Natural killer cell (primary cell): ENCODE measurements at regions not wholly inside any gene's neighbourhood (a gene's known extent, or its start where the extent isn't known, plus 50 kb on each side); places are given as distances from the start of the nearest gene placed in this dataset.

Experiments
- ATAC-seq, 3 donors: fragments of 150-1000 bp in 2 of 3; fragments of 200-7000 bp in 1 of 3; cut with Tn5 transposase; 1 replicate in 1 of 3; 2 replicates in 2 of 3; pipeline ENCODE4 v1.10.0; 2021; ENCODE audit warnings: mild to moderate bottlenecking in 2 of 3, moderate library complexity in 2 of 3
- DNase-seq, 2 donors: peaks; one replicate each; pipeline versions ENCODE4 v3.0.0 to v3.0.0-alpha.2; 2013 to 2021; ENCODE audit warnings: mixed read lengths in 1 of 2
- H3K27ac ChIP-seq: one replicate; pipeline ENCODE4 v1.5.1; 2013; ENCODE audit warnings: mild to moderate bottlenecking, low read length
- H3K27me3 ChIP-seq: one replicate; pipeline ENCODE4 v1.6.1; 2013; ENCODE audit warnings: low read length; ENCODE audit not compliant: control insufficient read depth, insufficient read depth
- H3K36me3 ChIP-seq: one replicate; pipeline ENCODE4 v1.6.1; 2013; ENCODE audit warnings: low read length; ENCODE audit not compliant: control insufficient read depth, insufficient read depth
- H3K4me1 ChIP-seq: one replicate; pipeline ENCODE4 v1.6.1; 2013; ENCODE audit warnings: low read length; ENCODE audit not compliant: control insufficient read depth, insufficient read depth
- H3K4me3 ChIP-seq: one replicate; pipeline ENCODE4 v1.5.1; 2013; ENCODE audit warnings: low read length
- H3K9me3 ChIP-seq: one replicate; pipeline ENCODE4 v1.6.1; 2013; ENCODE audit warnings: low read length; ENCODE audit not compliant: control insufficient read depth, insufficient read depth
- H3K27ac Mint-ChIP-seq, 2 donors: one replicate each; pipeline ENCODE4 v1.8.0; 2022; ENCODE audit warnings: mild to moderate bottlenecking in 2 of 2, mixed read lengths in 2 of 2, moderate library complexity in 1 of 2
- H3K27me3 Mint-ChIP-seq, 2 donors: one replicate each; pipeline ENCODE4 v1.8.0; 2022; ENCODE audit warnings: low read depth in 2 of 2, mixed read lengths in 2 of 2
- H3K36me3 Mint-ChIP-seq: one replicate; pipeline ENCODE4 v1.8.0; 2022; ENCODE audit warnings: mixed read lengths
- H3K4me1 Mint-ChIP-seq, 2 donors: one replicate each; pipeline ENCODE4 v1.8.0; 2022; ENCODE audit warnings: mixed read lengths in 2 of 2
- H3K4me3 Mint-ChIP-seq: one replicate; pipeline ENCODE4 v1.8.0; 2022; ENCODE audit warnings: mild to moderate bottlenecking, moderate library complexity, mixed read lengths
- H3K9me3 Mint-ChIP-seq, 2 donors: one replicate each; pipeline ENCODE4 v1.8.0; 2022; ENCODE audit warnings: mixed read lengths in 2 of 2
- CTCF ChIP-seq: fragments of 200-600 bp; IDR thresholded peaks from one replicate; pipeline ENCODE4 v1.8.0; 2022; ENCODE audit warnings: antibody characterized with exemption
- WGBS: methylation state at CpG from one replicate; pipeline ENCODE4 v1.1.7; 2013; ENCODE audit warnings: missing lambda C conversion rate; ENCODE audit not compliant: insufficient coverage; 5-methylcytosine and 5-hydroxymethylcytosine counted together
- intact Hi-C: fragments of 100-400 bp; cut with micrococcal nuclease; formaldehyde crosslinking; loops from one replicate; pipeline ENCODE4 v1.14.2; 2022

DNA sequence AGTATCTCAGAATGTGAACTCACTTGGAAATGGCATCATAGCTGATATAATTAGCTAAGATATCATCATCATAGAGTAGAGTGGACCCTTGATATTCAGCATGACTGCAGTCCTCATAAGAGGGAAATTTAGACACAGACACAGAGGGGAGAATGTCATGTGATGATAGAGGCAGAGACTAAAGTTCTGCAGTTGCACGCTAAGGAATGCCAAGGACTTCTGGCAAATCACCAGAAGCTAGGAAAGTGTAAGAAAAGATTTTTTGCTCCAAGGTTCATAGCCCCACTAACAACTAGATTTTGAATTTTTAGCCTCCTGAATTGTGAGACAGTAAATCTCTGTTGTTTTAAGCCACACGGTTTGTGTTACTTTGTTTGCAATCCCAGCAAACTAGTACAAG, 612.6 kb upstream of the ST8SIA4 start:
- 96% methylated on average over 2 of the region's 2 CpGs for WGBS
- intact Hi-C loops = no loop called here
- H3K27ac Mint-ChIP-seq = no peak overlapping the region
- TF ChIP-seq CTCF = no peak
- H3K4me1 Mint-ChIP-seq = no peaks in the 10 kb centered on the region
- H3K4me1 ChIP-seq = no peaks in the 10 kb centered on the region
- DNase-seq = no peak
- peaks cover 8% of the 10 kb centered on the region in 2 donors for H3K9me3 Mint-ChIP-seq
- no peaks in the 10 kb centered on the region for H3K27me3 Mint-ChIP-seq
- peaks cover 3% of the 10 kb centered on the region for H3K9me3 ChIP-seq
- no peak for ATAC-seq
- no peaks in the 10 kb centered on the region for H3K36me3 ChIP-seq
- no peak overlapping the region for H3K27ac ChIP-seq
- H3K4me3 ChIP-seq = no peak overlapping the region
- no peaks in the 10 kb centered on the region for H3K36me3 Mint-ChIP-seq
- H3K4me3 Mint-ChIP-seq = no peak overlapping the region
- H3K27me3 ChIP-seq = no peaks in the 10 kb centered on the region

DNA sequence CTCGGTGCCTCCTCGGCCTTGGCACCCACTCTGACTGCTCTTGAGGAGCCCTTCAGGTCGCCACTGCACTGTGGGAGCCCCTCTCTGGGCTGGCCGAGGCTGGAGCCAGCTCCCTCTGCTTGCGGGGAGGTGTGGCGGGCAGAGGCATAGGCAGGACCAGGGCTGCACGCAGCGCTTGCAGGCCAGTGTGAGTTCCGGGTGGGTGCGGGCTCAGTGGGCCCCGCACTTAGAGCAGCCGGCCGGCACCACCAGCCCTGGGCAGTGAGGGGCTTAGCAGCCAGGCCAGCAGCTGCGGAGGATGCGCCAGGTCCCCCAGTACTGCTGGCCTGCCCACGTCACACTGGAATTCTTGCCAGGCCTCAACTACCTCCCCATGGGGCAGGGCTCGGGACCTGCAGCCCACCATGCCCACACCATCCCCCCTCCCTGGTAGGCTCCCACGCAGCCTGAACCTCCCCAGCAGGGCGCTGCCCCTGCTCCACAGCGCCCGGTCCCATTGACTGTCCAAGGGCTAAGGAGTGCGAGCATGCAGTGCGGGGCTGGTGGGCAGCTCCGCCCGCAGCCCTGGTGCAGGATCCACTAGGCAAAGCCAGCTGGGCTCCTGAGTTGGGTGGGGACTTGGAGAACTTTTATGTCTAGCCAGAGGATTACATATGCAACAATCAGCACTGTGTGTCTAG, 602.9 kb upstream of the ST8SIA4 start:
- 91% methylated on average over 25 of the region's 25 CpGs for WGBS

GRCh38 chr5:101482931-101483330, 579.8 kb upstream of the ST8SIA4 start:
- TF ChIP-seq CTCF = no peak
- ATAC-seq = no peak
- WGBS = 58% methylated on average over 3 of the region's 3 CpGs

More for the DNA sequence above, 602.9 kb upstream of the ST8SIA4 start:
- Histone ChIP-seq H3K9me3 (peaks cover 11% of the 10 kb centered on the region), H3K27me3 (no peaks in the 10 kb centered on the region), H3K4me1 (no peaks in the 10 kb centered on the region), H3K36me3 (no peaks in the 10 kb centered on the region), H3K4me3 (no peak overlapping the region), H3K27ac (no peak overlapping the region)
- no peak for TF ChIP-seq CTCF
- peak in 1 of 3 donors; percentile 24 for ATAC-seq
- no peaks in the 10 kb centered on the region for H3K27me3 Mint-ChIP-seq
- H3K27ac Mint-ChIP-seq = no peak overlapping the region
- H3K9me3 Mint-ChIP-seq = peaks cover 8 to 13% of the 10 kb centered on the region in 2 donors
- no peaks in the 10 kb centered on the region for H3K36me3 Mint-ChIP-seq
- intact Hi-C loops = no loop called here
- no peak for DNase-seq
- H3K4me3 Mint-ChIP-seq = no peak overlapping the region
- no peaks in the 10 kb centered on the region for H3K4me1 Mint-ChIP-seq

GRCh38 chr5:101473483-101473882, 570.4 kb upstream of the ST8SIA4 start:
- Histone ChIP-seq H3K36me3 (no peaks in the 10 kb centered on the region), H3K27me3 (no peaks in the 10 kb centered on the region), H3K27ac (no peak overlapping the region), H3K4me3 (no peak overlapping the region), H3K4me1 (no peaks in the 10 kb centered on the region), H3K9me3 (no peaks in the 10 kb centered on the region)
- DNase-seq (no peak), ATAC-seq (no peak)
- Mint-ChIP-seq H3K27ac (no peak overlapping the region), H3K27me3 (no peaks in the 10 kb centered on the region), H3K4me1 (no peaks in the 10 kb centered on the region), H3K4me3 (no peak overlapping the region), H3K36me3 (no peaks in the 10 kb centered on the region), H3K9me3 (peaks cover 7 to 12% of the 10 kb centered on the region in 2 donors)
- TF ChIP-seq CTCF = no peak
- no CpG with 5 or more reads among the region's 1 CpG for WGBS
- intact Hi-C loops = no loop called here

More at GRCh38 chr5:101482931-101483330, 579.8 kb upstream of the ST8SIA4 start:
- Histone ChIP-seq H3K27ac (no peak overlapping the region), H3K4me3 (no peak overlapping the region), H3K27me3 (no peaks in the 10 kb centered on the region), H3K9me3 (peaks cover 7% of the 10 kb centered on the region), H3K4me1 (no peaks in the 10 kb centered on the region), H3K36me3 (no peaks in the 10 kb centered on the region)
- H3K27ac Mint-ChIP-seq = no peak overlapping the region
- H3K27me3 Mint-ChIP-seq = no peaks in the 10 kb centered on the region
- H3K36me3 Mint-ChIP-seq = no peaks in the 10 kb centered on the region
- intact Hi-C loops = no loop called here
- H3K4me3 Mint-ChIP-seq = no peak overlapping the region
- H3K4me1 Mint-ChIP-seq = no peaks in the 10 kb centered on the region
- no peak for DNase-seq
- peaks cover 8 to 16% of the 10 kb centered on the region in 2 donors for H3K9me3 Mint-ChIP-seq
